Hepatocyte (in vitro differentiated cells): ENCODE measurements at regions not wholly inside any gene's neighbourhood (a gene's known extent, or its start where the extent isn't known, plus 50 kb on each side); places are given as distances from the start of the nearest gene placed in this dataset.
A peak's percentile ranks its signal among the peaks of the same experiment; 100 is the strongest.

Source experiments
- DNase-seq: peaks from one replicate; pipeline ENCODE4 v3.0.0-alpha.2; 2016; ENCODE audit warnings: low spot score
- H2AFZ ChIP-seq: fragments of 200-600 bp; sonication (generic); 2 replicates; pipeline ENCODE4 v1.6.0; 2016; ENCODE audit warnings: antibody characterized with exemption, mild to moderate bottlenecking
- H3K27ac ChIP-seq: fragments of 200-600 bp; sonication (generic); 2 replicates; pipeline ENCODE4 v1.5.1; 2016; ENCODE audit warnings: mild to moderate bottlenecking
- H3K27me3 ChIP-seq: fragments of 200-600 bp; sonication (generic); 2 replicates; pipeline ENCODE4 v1.6.1; 2016
- H3K36me3 ChIP-seq: fragments of 200-600 bp; sonication (generic); replicated peaks from 2 replicates; pipeline ENCODE4 v1.5.1; 2016; ENCODE audit warnings: low read depth; ENCODE audit not compliant: insufficient read depth
- H3K4me1 ChIP-seq: fragments of 200-600 bp; sonication (generic); 2 replicates; pipeline ENCODE4 v1.5.1; 2016; ENCODE audit warnings: mild to moderate bottlenecking, moderate library complexity; ENCODE audit not compliant: insufficient read depth
- H3K4me2 ChIP-seq: fragments of 200-600 bp; sonication (generic); 2 replicates; pipeline ENCODE4 v1.6.0; 2016
- H3K4me3 ChIP-seq: fragments of 200-600 bp; sonication (generic); 2 replicates; pipeline ENCODE4 v1.5.1; 2016; ENCODE audit warnings: mild to moderate bottlenecking
- H3K79me2 ChIP-seq: fragments of 200-600 bp; sonication (generic); 2 replicates; pipeline ENCODE4 v1.6.0; 2017; ENCODE audit warnings: mild to moderate bottlenecking
- H3K9me2 ChIP-seq: fragments of 200-600 bp; sonication (generic); replicated peaks from 2 replicates; pipeline ENCODE4 v1.6.0; 2017; ENCODE audit warnings: mild to moderate bottlenecking; ENCODE audit not compliant: insufficient read depth
- H3K9me3 ChIP-seq: fragments of 200-600 bp; sonication (generic); 2 replicates; pipeline ENCODE4 v1.5.1; 2016; ENCODE audit warnings: low read depth, mild to moderate bottlenecking
- H4K20me1 ChIP-seq: fragments of 200-600 bp; sonication (generic); 2 replicates; pipeline ENCODE4 v1.6.0; 2016; ENCODE audit warnings: mild to moderate bottlenecking; ENCODE audit not compliant: insufficient read depth, poor library complexity, severe bottlenecking
- EZH2 ChIP-seq: fragments of 200-600 bp; sonication (generic); IDR thresholded peaks from 2 replicates; pipeline ENCODE4 v1.6.1; 2016; ENCODE audit warnings: antibody characterized with exemption, mild to moderate bottlenecking, borderline replicate concordance
- EZH2phosphoT487 ChIP-seq: fragments of 200-600 bp; sonication (generic); IDR thresholded peaks from one replicate; pipeline ENCODE4 v1.6.1; 2018; ENCODE audit warnings: antibody characterized with exemption, mild to moderate bottlenecking, low read depth, moderate library complexity; ENCODE audit not compliant: unreplicated experiment, severe bottlenecking
- WGBS: methylation state at CpG from one replicate; pipeline ENCODE4 v1.1.6; 2016; ENCODE audit warnings: low lambda C conversion rate; ENCODE audit errors: missing lambda C conversion rate; 5-methylcytosine and 5-hydroxymethylcytosine counted together
- TF ChIP-seq, protein P1 (sequence below): fragments of 200-600 bp; sonication (generic); IDR thresholded peaks from 2 replicates; pipeline ENCODE4 v1.5.1; 2016; ENCODE audit warnings: antibody characterized with exemption, mild to moderate bottlenecking; ENCODE audit not compliant: poor library complexity

DNA sequence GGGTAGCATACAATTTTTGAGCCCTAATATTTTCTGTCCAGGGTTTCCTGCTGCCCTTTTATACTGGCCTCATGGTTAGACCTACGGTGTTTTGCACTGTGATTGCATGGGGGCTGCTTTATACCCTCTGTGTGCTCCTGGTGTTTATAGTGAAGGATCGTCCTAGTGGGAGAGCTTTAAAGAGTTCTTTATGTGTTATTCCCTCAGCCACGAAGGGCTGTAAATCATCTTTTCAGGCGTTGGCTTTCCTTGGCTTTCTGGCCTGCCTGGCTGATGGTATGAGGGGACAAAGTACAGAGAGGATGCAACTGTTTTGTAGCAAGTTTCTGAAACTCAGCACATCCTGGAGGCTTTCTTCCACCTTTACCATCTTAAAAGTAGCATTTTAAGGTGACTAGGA, 464.3 kb downstream of the EPM2A start:
- WGBS = 47% methylated on average over 4 of the region's 4 CpGs
- Histone ChIP-seq H3K9me2 (no peaks in the 10 kb centered on the region), H2AFZ (no peak overlapping the region), H3K4me3 (no peak overlapping the region), H4K20me1 (no peaks in the 10 kb centered on the region), H3K9me3 (no peaks in the 10 kb centered on the region), H3K27me3 (no peaks in the 10 kb centered on the region), H3K27ac (peak overlapping the region; percentile 42), H3K4me1 (peaks cover 46% of the 10 kb centered on the region), H3K4me2 (no peak overlapping the region), H3K36me3 (no peaks in the 10 kb centered on the region), H3K79me2 (no peaks in the 10 kb centered on the region)
- DNase-seq = peak; percentile 44
- TF ChIP-seq EZH2phosphoT487 (no peak), EZH2 (no peak)
- TF ChIP-seq, protein P1, sequence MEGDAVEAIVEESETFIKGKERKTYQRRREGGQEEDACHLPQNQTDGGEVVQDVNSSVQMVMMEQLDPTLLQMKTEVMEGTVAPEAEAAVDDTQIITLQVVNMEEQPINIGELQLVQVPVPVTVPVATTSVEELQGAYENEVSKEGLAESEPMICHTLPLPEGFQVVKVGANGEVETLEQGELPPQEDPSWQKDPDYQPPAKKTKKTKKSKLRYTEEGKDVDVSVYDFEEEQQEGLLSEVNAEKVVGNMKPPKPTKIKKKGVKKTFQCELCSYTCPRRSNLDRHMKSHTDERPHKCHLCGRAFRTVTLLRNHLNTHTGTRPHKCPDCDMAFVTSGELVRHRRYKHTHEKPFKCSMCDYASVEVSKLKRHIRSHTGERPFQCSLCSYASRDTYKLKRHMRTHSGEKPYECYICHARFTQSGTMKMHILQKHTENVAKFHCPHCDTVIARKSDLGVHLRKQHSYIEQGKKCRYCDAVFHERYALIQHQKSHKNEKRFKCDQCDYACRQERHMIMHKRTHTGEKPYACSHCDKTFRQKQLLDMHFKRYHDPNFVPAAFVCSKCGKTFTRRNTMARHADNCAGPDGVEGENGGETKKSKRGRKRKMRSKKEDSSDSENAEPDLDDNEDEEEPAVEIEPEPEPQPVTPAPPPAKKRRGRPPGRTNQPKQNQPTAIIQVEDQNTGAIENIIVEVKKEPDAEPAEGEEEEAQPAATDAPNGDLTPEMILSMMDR = no peak

DNA sequence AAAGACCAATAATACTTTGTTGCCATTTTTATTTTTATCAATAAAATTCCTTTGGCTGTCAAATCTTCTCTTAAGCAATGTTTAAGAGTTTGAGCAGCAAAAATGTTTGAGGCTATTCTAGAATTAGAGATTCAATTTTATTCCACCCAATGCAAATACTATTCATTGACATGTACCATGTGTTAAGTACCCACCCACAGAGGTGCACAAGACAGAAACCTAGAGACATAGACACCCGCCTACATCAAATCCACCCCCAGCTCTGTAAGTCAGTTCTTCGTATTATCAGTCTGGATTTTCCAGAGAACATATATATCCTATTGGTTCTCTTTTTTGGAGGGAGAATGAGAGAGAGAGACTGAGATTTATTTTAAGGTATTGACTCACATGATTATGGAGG, 463.7 kb downstream of the EPM2A start:
- H3K36me3 ChIP-seq = no peaks in the 10 kb centered on the region
- TF ChIP-seq EZH2 = no peak
- TF ChIP-seq, protein P1 = no peak
- TF ChIP-seq EZH2phosphoT487 = no peak
- H3K4me2 ChIP-seq = no peak overlapping the region
- H3K27ac ChIP-seq = peak overlapping the region; percentile 42
- H3K27me3 ChIP-seq = no peaks in the 10 kb centered on the region
- H3K4me3 ChIP-seq = no peak overlapping the region
- no peak for DNase-seq
- no peak overlapping the region for H2AFZ ChIP-seq
- H3K9me3 ChIP-seq = no peaks in the 10 kb centered on the region
- H3K79me2 ChIP-seq = no peaks in the 10 kb centered on the region
- peaks cover 41% of the 10 kb centered on the region for H3K4me1 ChIP-seq
- H3K9me2 ChIP-seq = no peaks in the 10 kb centered on the region
- WGBS = 91% methylated on average over 2 of the region's 2 CpGs
- no peaks in the 10 kb centered on the region for H4K20me1 ChIP-seq

DNA sequence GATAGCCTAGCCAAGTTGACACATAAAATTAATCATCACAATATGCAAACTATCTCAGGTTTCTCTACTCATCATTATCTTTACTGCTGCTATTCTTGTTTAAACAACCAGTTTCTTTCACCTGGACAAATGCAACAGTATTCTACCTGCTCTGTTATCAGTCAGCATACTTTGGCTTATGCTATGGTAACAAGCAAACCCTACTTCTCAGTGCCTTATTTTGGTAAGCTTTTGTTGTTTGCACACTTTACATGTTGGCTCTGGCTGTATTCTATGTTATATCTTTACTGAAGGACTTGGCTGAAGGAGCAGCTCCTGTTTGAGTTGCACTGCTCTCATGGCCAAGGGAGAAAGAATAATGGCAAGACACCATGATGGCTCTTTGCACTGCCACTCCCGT, 463.1 kb downstream of the EPM2A start:
- no peak for DNase-seq

More for the DNA sequence above, 463.1 kb downstream of the EPM2A start:
- no peaks in the 10 kb centered on the region for H3K9me3 ChIP-seq
- no peak overlapping the region for H2AFZ ChIP-seq
- no peaks in the 10 kb centered on the region for H3K27me3 ChIP-seq
- no peak overlapping the region for H3K4me2 ChIP-seq
- no peaks in the 10 kb centered on the region for H3K36me3 ChIP-seq
- H4K20me1 ChIP-seq = no peaks in the 10 kb centered on the region
- no peaks in the 10 kb centered on the region for H3K79me2 ChIP-seq
- peaks cover 34% of the 10 kb centered on the region for H3K4me1 ChIP-seq
- WGBS = 88% methylated on average over 1 of the region's 1 CpG
- no peak overlapping the region for H3K4me3 ChIP-seq
- H3K27ac ChIP-seq = peak overlapping the region; percentile 50
- H3K9me2 ChIP-seq = no peaks in the 10 kb centered on the region
- no peak for TF ChIP-seq EZH2phosphoT487
- TF ChIP-seq, protein P1 = no peak
- no peak for TF ChIP-seq EZH2
